ENCODE measurements at regions not wholly inside any gene's neighbourhood (a gene's known extent, or its start where the extent isn't known, plus 50 kb on each side); places are given as distances from the start of the nearest gene placed in this dataset.

- DNase-seq, result no peak
These were observed 324.0 kb upstream of the NEGR1 start for GRCh38 chr1:72606216-72606810.

GRCh38 chr1:72601035-72601674 is 318.8 kb upstream of the NEGR1 start:
- DNase-seq, result no peak

- no peak for DNase-seq
These were observed 303.8 kb upstream of the NEGR1 start for GRCh38 chr1:72586023-72586685.

- DNase-seq, result no peak
These were observed 297.3 kb upstream of the NEGR1 start for GRCh38 chr1:72579629-72580028.

- DNase-seq, result no peak
These were observed 288.5 kb upstream of the NEGR1 start for GRCh38 chr1:72570815-72571214.

GRCh38 chr1:72568113-72568512 is 285.8 kb upstream of the NEGR1 start:
- DNase-seq, result no peak

GRCh38 chr1:72567521-72567920 is 285.2 kb upstream of the NEGR1 start:
- no peak for DNase-seq

GRCh38 chr1:72564749-72565148 is 282.4 kb upstream of the NEGR1 start:
- DNase-seq, result no peak

- no peak for DNase-seq
These were observed 275.2 kb upstream of the NEGR1 start for GRCh38 chr1:72557446-72558049.

- DNase-seq, result no peak
These were observed 265.1 kb upstream of the NEGR1 start for GRCh38 chr1:72547412-72547811.

- DNase-seq, result no peak
These were observed 258.3 kb upstream of the NEGR1 start for GRCh38 chr1:72540674-72541073.

GRCh38 chr1:72535470-72535869 is 253.1 kb upstream of the NEGR1 start:
- no peak for DNase-seq

GRCh38 chr1:72530646-72531045 is 248.3 kb upstream of the NEGR1 start:
- no peak for DNase-seq

GRCh38 chr1:72526926-72527325 is 244.6 kb upstream of the NEGR1 start:
- no peak for DNase-seq

GRCh38 chr1:72524021-72524420 is 241.7 kb upstream of the NEGR1 start:
- no peak for DNase-seq

- DNase-seq, result no peak
These were observed 239.3 kb upstream of the NEGR1 start for GRCh38 chr1:72521659-72522058.

GRCh38 chr1:72516826-72517225 is 234.5 kb upstream of the NEGR1 start:
- DNase-seq, result no peak

GRCh38 chr1:72516264-72516663 is 233.9 kb upstream of the NEGR1 start:
- no peak for DNase-seq

- no peak for DNase-seq
These were observed 216.0 kb upstream of the NEGR1 start for GRCh38 chr1:72498371-72498770.

GRCh38 chr1:72489801-72490200 is 207.5 kb upstream of the NEGR1 start:
- DNase-seq, result no peak

GRCh38 chr1:72485801-72486200 is 203.5 kb upstream of the NEGR1 start:
- no peak for DNase-seq

- DNase-seq, result no peak
These were observed 201.6 kb upstream of the NEGR1 start for GRCh38 chr1:72483846-72484357.

GRCh38 chr1:72482736-72483413 is 200.5 kb upstream of the NEGR1 start:
- DNase-seq, result no peak

All from GDM1 (cell line).